IMR-90 (cell line): ENCODE measurements at regions not wholly inside any gene's neighbourhood (a gene's known extent, or its start where the extent isn't known, plus 50 kb on each side); places are given as distances from the start of the nearest gene placed in this dataset.
A peak's percentile ranks its signal among the peaks of the same experiment; 100 is the strongest.

ENCODE experiments used
- CTCF ChIP-seq: conservative IDR thresholded peaks from 2 replicates; pipeline ENCODE4 v1.5.1; 2012; ENCODE audit warnings: mild to moderate bottlenecking, low read depth, low read length, improper control_type of control experiment
- MXI1 ChIP-seq: IDR thresholded peaks from 2 replicates; pipeline ENCODE4 v1.6.1; 2012; ENCODE audit warnings: low read depth, mild to moderate bottlenecking, low read length, moderate library complexity, borderline replicate concordance
- NFE2L2 ChIP-seq: fragments of 150-350 bp; IDR thresholded peaks from 2 replicates; pipeline ENCODE4 v1.6.1; 2016; ENCODE audit warnings: low read depth, mild to moderate bottlenecking, low read length
- POLR2A ChIP-seq: IDR thresholded peaks from 2 replicates; pipeline ENCODE4 v1.6.1; 2012; ENCODE audit warnings: mild to moderate bottlenecking, low read depth, low read length
- RAD21 ChIP-seq: IDR thresholded peaks from 2 replicates; pipeline ENCODE4 v1.6.1; 2012; ENCODE audit warnings: low read length, improper control_type of control experiment
- SMC3 ChIP-seq: fragments of 150-350 bp; IDR thresholded peaks from 2 replicates; pipeline ENCODE4 v1.6.1; 2016; ENCODE audit warnings: low read depth, mild to moderate bottlenecking, antibody characterized with exemption, low read length, moderate library complexity
- TF ChIP-seq, protein P1 (sequence below): fragments of 150-350 bp; IDR thresholded peaks from 2 replicates; pipeline ENCODE4 v1.6.1; 2017; ENCODE audit warnings: mild to moderate bottlenecking, antibody characterized with exemption, low read length, low read depth
- TF ChIP-seq, protein P2 (sequence below): fragments of 150-350 bp; IDR thresholded peaks from 2 replicates; pipeline ENCODE4 v1.6.1; 2016; ENCODE audit warnings: low read depth, mild to moderate bottlenecking, low read length, moderate library complexity, borderline replicate concordance

DNA sequence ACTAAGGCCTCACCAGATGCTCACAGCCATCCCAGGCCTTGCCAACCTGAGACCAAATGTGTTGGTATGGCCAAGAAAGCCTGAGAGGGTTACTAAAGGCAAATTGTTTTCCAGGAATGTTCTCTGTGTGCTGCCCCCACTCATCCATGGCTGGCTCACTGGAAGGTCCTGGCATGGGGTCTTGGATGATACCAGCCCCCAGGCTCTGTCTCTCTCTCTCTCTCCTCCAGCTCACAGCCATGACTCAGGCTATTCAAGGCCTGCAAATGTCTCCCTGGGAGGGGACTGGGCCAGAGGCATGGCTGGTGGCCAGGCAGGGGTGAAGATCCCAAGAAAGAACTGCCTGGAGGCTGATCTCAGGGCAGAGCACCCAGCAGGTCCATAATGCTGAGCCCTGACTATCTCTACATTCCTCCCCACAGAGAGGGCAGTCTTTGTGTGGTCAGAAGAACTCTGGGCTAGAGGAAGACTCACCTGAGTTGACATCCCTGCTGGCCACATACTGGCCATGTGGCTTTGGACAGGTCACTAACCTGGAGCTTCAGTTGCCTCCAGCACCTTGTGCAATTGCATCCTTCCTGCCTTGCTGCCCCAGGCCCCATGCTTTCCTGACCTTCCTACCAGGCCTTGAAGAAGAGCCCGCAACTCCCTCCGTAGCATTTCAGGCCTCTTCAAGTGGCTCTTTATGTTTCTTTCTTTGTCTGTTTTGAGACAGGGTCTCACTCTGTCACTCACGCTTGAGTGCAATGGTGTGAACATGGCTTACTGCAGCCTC is 150.4 kb downstream of the ZFP36L2 start:
- TF ChIP-seq CTCF (no peak), RAD21 (no peak), POLR2A (no peak), MXI1 (no peak), NFE2L2 (peak; percentile 79), SMC3 (no peak)
- TF ChIP-seq, protein P1, sequence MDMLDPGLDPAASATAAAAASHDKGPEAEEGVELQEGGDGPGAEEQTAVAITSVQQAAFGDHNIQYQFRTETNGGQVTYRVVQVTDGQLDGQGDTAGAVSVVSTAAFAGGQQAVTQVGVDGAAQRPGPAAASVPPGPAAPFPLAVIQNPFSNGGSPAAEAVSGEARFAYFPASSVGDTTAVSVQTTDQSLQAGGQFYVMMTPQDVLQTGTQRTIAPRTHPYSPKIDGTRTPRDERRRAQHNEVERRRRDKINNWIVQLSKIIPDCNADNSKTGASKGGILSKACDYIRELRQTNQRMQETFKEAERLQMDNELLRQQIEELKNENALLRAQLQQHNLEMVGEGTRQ, result no peak
- TF ChIP-seq, protein P2, sequence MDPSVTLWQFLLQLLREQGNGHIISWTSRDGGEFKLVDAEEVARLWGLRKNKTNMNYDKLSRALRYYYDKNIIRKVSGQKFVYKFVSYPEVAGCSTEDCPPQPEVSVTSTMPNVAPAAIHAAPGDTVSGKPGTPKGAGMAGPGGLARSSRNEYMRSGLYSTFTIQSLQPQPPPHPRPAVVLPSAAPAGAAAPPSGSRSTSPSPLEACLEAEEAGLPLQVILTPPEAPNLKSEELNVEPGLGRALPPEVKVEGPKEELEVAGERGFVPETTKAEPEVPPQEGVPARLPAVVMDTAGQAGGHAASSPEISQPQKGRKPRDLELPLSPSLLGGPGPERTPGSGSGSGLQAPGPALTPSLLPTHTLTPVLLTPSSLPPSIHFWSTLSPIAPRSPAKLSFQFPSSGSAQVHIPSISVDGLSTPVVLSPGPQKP, result no peak
